HEK293 (cell line): ENCODE measurements at regions not wholly inside any gene's neighbourhood (a gene's known extent, or its start where the extent isn't known, plus 50 kb on each side); places are given as distances from the start of the nearest gene placed in this dataset.

ENCODE experiments used
- CTCF ChIA-PET: fragments of 350-600 bp; formaldehyde crosslinking; extraction: SDS; loops from one replicate; lab custom pipeline; 2021; ENCODE audit warnings: antibody characterized with exemption; lab: Yijun Ruan, JAX
- POLR2A ChIA-PET: fragments of 300-600 bp; formaldehyde crosslinking; extraction: SDS; loops from one replicate; lab custom pipeline; 2020; ENCODE audit warnings: antibody characterized with exemption, inconsistent platforms; lab: Yijun Ruan, JAX
- H3K27ac ChIP-seq: fragments of 200-500 bp; sonication (Bioruptor generic); 2 replicates; pipeline ENCODE4 v1.5.1; 2014; ENCODE audit warnings: low read depth, low read length, control low read depth, inconsistent platforms; ENCODE audit errors: extremely low read depth
- H3K36me3 ChIP-seq, 2 experiments: fragments of 200-500 bp in 1 of 2; sonication (Bioruptor generic) in 1 of 2; 1 replicate in 1 of 2; 2 replicates in 1 of 2; pipeline ENCODE4 v1.5.1; 2014 to 2017; ENCODE audit warnings: inconsistent platforms in 2 of 2, low read length in 2 of 2; ENCODE audit not compliant: control insufficient read depth in 2 of 2, insufficient read depth in 1 of 2
- H3K4me1 ChIP-seq: fragments of 200-500 bp; sonication (Bioruptor generic); 2 replicates; pipeline ENCODE4 v1.5.1; 2014; ENCODE audit warnings: mild to moderate bottlenecking, low read length, inconsistent platforms; ENCODE audit not compliant: control insufficient read depth, insufficient read depth
- H3K4me3 ChIP-seq: 2 replicates; pipeline ENCODE4 v1.5.1; 2011; ENCODE audit warnings: low read depth, mild to moderate bottlenecking, control low read depth, low read length, moderate library complexity
- H3K9me3 ChIP-seq: fragments of 200-500 bp; sonication (Bioruptor generic); 2 replicates; pipeline ENCODE4 v1.5.1; 2014; ENCODE audit warnings: low read depth, low read length, inconsistent platforms; ENCODE audit not compliant: control insufficient read depth, insufficient read depth
- GLI2 ChIP-seq: fragments of 450-650 bp; formaldehyde crosslinking; IDR thresholded peaks from 2 replicates; pipeline ENCODE4; 2017; ENCODE audit warnings: missing biosample characterization, missing genetic modification characterization, low read depth, borderline replicate concordance
- IKZF3 ChIP-seq: fragments of 450-650 bp; IDR thresholded peaks from 2 replicates; pipeline ENCODE4 v1.5.0; 2018; ENCODE audit warnings: missing biosample characterization, mild to moderate bottlenecking, missing genetic modification characterization, moderate library complexity
- KLF8 ChIP-seq: fragments of 450-650 bp; formaldehyde crosslinking; IDR thresholded peaks from 2 replicates; pipeline ENCODE4 v1.5.1; 2016; ENCODE audit warnings: missing biosample characterization, missing genetic modification characterization
- YY2 ChIP-seq: fragments of 450-650 bp; formaldehyde crosslinking; IDR thresholded peaks from 2 replicates; pipeline ENCODE4 v1.5.1; 2016; ENCODE audit warnings: missing biosample characterization, missing genetic modification characterization
- ZBTB17 ChIP-seq: fragments of 450-650 bp; formaldehyde crosslinking; IDR thresholded peaks from 2 replicates; pipeline ENCODE4 v1.5.1; 2016; ENCODE audit warnings: missing biosample characterization, missing genetic modification characterization
- ZBTB49 ChIP-seq: fragments of 450-650 bp; formaldehyde crosslinking; IDR thresholded peaks from 2 replicates; pipeline ENCODE4 v1.5.1; 2016; ENCODE audit warnings: missing biosample characterization, missing genetic modification characterization, low read depth
- ZEB2 ChIP-seq: fragments of 450-650 bp; formaldehyde crosslinking; IDR thresholded peaks from 2 replicates; pipeline ENCODE4 v1.5.1; 2016; ENCODE audit warnings: missing biosample characterization, missing genetic modification characterization
- ZNF132 ChIP-seq: fragments of 450-650 bp; formaldehyde crosslinking; IDR thresholded peaks from 2 replicates; pipeline ENCODE4 v1.5.1; 2017; ENCODE audit warnings: missing biosample characterization, missing genetic modification characterization, borderline replicate concordance
- ZNF140 ChIP-seq: fragments of 450-650 bp; formaldehyde crosslinking; IDR thresholded peaks from 2 replicates; pipeline ENCODE4 v1.5.1; 2016; ENCODE audit warnings: missing biosample characterization, missing genetic modification characterization
- ZNF248 ChIP-seq: fragments of 450-650 bp; formaldehyde crosslinking; IDR thresholded peaks from 2 replicates; pipeline ENCODE4 v1.5.1; 2017; ENCODE audit warnings: missing biosample characterization, missing genetic modification characterization
- ZNF274 ChIP-seq, 2 experiments: fragments of 200-500 bp in 1 of 2; fragments of 450-650 bp in 1 of 2; sonication (Bioruptor generic) in 1 of 2; formaldehyde crosslinking in 1 of 2; IDR thresholded peaks; 2 replicates each; pipeline versions ENCODE4 v1.5.1 to v1.6.1; 2014 to 2016; ENCODE audit warnings: borderline replicate concordance in 1 of 2, inconsistent platforms in 1 of 2, low read length in 1 of 2, missing biosample characterization in 1 of 2, missing genetic modification characterization in 1 of 2
- ZNF292 ChIP-seq: fragments of 450-650 bp; formaldehyde crosslinking; IDR thresholded peaks from 2 replicates; pipeline ENCODE4 v1.5.1; 2016; ENCODE audit warnings: low read depth, missing biosample characterization, missing genetic modification characterization, borderline replicate concordance
- ZNF350 ChIP-seq: fragments of 450-650 bp; formaldehyde crosslinking; IDR thresholded peaks from 2 replicates; pipeline ENCODE4 v1.5.0; 2017; ENCODE audit warnings: missing biosample characterization, mild to moderate bottlenecking, missing genetic modification characterization
- ZNF501 ChIP-seq: fragments of 450-650 bp; formaldehyde crosslinking; IDR thresholded peaks from 2 replicates; pipeline ENCODE4 v1.5.1; 2016; ENCODE audit warnings: missing biosample characterization, missing genetic modification characterization
- ZNF529 ChIP-seq: fragments of 450-650 bp; formaldehyde crosslinking; IDR thresholded peaks from 2 replicates; pipeline ENCODE4 v1.5.1; 2017; ENCODE audit warnings: missing genetic modification characterization, missing biosample characterization; ENCODE audit not compliant: insufficient replicate concordance
- ZNF548 ChIP-seq: fragments of 450-650 bp; formaldehyde crosslinking; IDR thresholded peaks from 2 replicates; pipeline ENCODE4 v1.5.1; 2016; ENCODE audit warnings: missing biosample characterization, missing genetic modification characterization
- ZNF561 ChIP-seq: fragments of 450-650 bp; IDR thresholded peaks from 2 replicates; pipeline ENCODE4 v1.5.1; 2018; ENCODE audit warnings: missing biosample characterization, missing genetic modification characterization, borderline replicate concordance
- ZNF585B ChIP-seq: fragments of 450-650 bp; formaldehyde crosslinking; IDR thresholded peaks from 2 replicates; pipeline ENCODE4 v1.5.1; 2016; ENCODE audit warnings: missing biosample characterization, missing genetic modification characterization
- ZNF623 ChIP-seq: fragments of 450-650 bp; formaldehyde crosslinking; IDR thresholded peaks from 2 replicates; pipeline ENCODE4 v1.5.1; 2016; ENCODE audit warnings: missing biosample characterization, missing genetic modification characterization
- ZNF629 ChIP-seq: fragments of 450-650 bp; formaldehyde crosslinking; IDR thresholded peaks from 2 replicates; pipeline ENCODE4 v1.5.1; 2017; ENCODE audit warnings: missing biosample characterization, missing genetic modification characterization
- ZNF654 ChIP-seq: fragments of 450-650 bp; formaldehyde crosslinking; IDR thresholded peaks from 2 replicates; pipeline ENCODE4 v1.5.1; 2016; ENCODE audit warnings: low read depth, missing biosample characterization, missing genetic modification characterization
- ZNF660 ChIP-seq: fragments of 450-650 bp; IDR thresholded peaks from 2 replicates; pipeline ENCODE4 v1.5.1; 2018; ENCODE audit warnings: missing biosample characterization, mild to moderate bottlenecking, missing genetic modification characterization
- ZNF777 ChIP-seq: fragments of 450-650 bp; formaldehyde crosslinking; IDR thresholded peaks from 2 replicates; pipeline ENCODE4 v1.5.1; 2017; ENCODE audit warnings: missing biosample characterization, missing genetic modification characterization, borderline replicate concordance
- ZNF837 ChIP-seq: fragments of 450-650 bp; formaldehyde crosslinking; IDR thresholded peaks from 2 replicates; pipeline ENCODE4 v1.5.1; 2016; ENCODE audit warnings: missing biosample characterization, missing genetic modification characterization
- ZSCAN23 ChIP-seq: fragments of 450-650 bp; formaldehyde crosslinking; IDR thresholded peaks from 2 replicates; pipeline ENCODE4 v1.5.1; 2016; ENCODE audit warnings: missing biosample characterization, missing genetic modification characterization
- TF ChIP-seq, protein P1 (sequence below): fragments of 450-650 bp; formaldehyde crosslinking; IDR thresholded peaks from 2 replicates; pipeline ENCODE4 v1.5.0; 2017; ENCODE audit warnings: missing biosample characterization, missing genetic modification characterization, borderline replicate concordance
- TF ChIP-seq, protein P2 (sequence below): fragments of 450-650 bp; formaldehyde crosslinking; IDR thresholded peaks from 2 replicates; pipeline ENCODE4 v1.5.1; 2016; ENCODE audit warnings: missing biosample characterization, missing genetic modification characterization

GRCh38 chr7:79862447-79863210, 272.0 kb upstream of the GNAI1 start (continued):
- TF ChIP-seq, protein P1, sequence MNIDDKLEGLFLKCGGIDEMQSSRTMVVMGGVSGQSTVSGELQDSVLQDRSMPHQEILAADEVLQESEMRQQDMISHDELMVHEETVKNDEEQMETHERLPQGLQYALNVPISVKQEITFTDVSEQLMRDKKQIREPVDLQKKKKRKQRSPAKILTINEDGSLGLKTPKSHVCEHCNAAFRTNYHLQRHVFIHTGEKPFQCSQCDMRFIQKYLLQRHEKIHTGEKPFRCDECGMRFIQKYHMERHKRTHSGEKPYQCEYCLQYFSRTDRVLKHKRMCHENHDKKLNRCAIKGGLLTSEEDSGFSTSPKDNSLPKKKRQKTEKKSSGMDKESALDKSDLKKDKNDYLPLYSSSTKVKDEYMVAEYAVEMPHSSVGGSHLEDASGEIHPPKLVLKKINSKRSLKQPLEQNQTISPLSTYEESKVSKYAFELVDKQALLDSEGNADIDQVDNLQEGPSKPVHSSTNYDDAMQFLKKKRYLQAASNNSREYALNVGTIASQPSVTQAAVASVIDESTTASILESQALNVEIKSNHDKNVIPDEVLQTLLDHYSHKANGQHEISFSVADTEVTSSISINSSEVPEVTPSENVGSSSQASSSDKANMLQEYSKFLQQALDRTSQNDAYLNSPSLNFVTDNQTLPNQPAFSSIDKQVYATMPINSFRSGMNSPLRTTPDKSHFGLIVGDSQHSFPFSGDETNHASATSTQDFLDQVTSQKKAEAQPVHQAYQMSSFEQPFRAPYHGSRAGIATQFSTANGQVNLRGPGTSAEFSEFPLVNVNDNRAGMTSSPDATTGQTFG (tag by site-specific recombination), result no peak
- TF ChIP-seq KLF8 (tag by site-specific recombination) (no peak), GLI2 (tag by site-specific recombination) (no peak), ZNF248 (tag by site-specific recombination) (no peak), ZSCAN23 (tag by site-specific recombination) (no peak), ZNF350 (no peak)

DNA sequence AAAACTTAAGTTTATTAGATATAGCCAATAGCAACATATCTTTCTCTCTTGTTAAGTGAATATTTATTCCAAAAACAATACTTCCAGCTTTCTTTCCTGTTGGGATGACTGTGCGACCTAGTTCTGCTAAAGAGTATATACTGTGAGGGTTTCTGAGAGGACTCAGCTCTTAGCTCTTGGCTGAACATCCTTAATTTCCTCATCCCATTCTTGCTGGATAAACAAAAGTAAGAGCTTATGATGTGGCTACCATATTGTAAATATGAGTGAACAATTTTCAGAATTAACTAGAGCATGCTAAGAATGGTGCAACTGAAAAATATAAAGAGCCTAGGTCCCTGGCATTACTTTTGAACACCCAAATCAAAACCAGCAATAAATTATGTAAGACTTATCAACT, 279.5 kb upstream of the GNAI1 start:
- Histone ChIP-seq H3K9me3 (no peaks in the 10 kb centered on the region), H3K4me3 (no peak overlapping the region), H3K36me3 (no peaks in the 10 kb centered on the region), H3K27ac (no peak overlapping the region), H3K4me1 (no peaks in the 10 kb centered on the region)
- TF ChIP-seq ZNF274 (IDR thresholded peaks at IDR 0.05; ENCODE audit: low read length) (no peak), ZNF274 (tag by site-specific recombination; IDR thresholded peaks at IDR 0.05; ENCODE audit: borderline replicate concordance) (no peak), ZNF140 (tag by site-specific recombination) (no peak), ZNF501 (no peak), ZBTB17 (tag by site-specific recombination) (no peak), ZNF837 (tag by site-specific recombination) (no peak), ZNF623 (tag by site-specific recombination) (no peak), ZBTB49 (tag by site-specific recombination) (no peak), ZNF132 (tag by site-specific recombination) (no peak), ZNF654 (tag by site-specific recombination) (no peak)
- ChIA-PET POLR2A (no interaction called here), CTCF (no interaction called here)

GRCh38 chr7:79854621-79855020, 280.0 kb upstream of the GNAI1 start:
- Histone ChIP-seq H3K36me3 (no peaks in the 10 kb centered on the region), H3K9me3 (no peaks in the 10 kb centered on the region), H3K4me3 (no peak overlapping the region), H3K27ac (no peak overlapping the region), H3K4me1 (no peaks in the 10 kb centered on the region)
- POLR2A ChIA-PET, result no interaction called here
- CTCF ChIA-PET, result interaction anchor here (0.5 kb wide), 1 partner anchor 17 kb away, joined by 3 read pairs; no protein-coding TSS in a partner anchor
- TF ChIP-seq ZNF529 (no peak), ZNF629 (no peak), ZNF248 (tag by site-specific recombination) (no peak), ZNF561 (no peak), IKZF3 (tag by site-specific recombination) (no peak), ZNF501 (no peak), ZNF660 (tag by site-specific recombination) (no peak), ZNF292 (no peak), YY2 (tag by site-specific recombination) (no peak), ZNF585B (tag by site-specific recombination) (no peak), ZNF548 (tag by site-specific recombination) (no peak), ZNF777 (tag by site-specific recombination) (no peak), ZEB2 (tag by site-specific recombination) (no peak)
- TF ChIP-seq, protein P2, sequence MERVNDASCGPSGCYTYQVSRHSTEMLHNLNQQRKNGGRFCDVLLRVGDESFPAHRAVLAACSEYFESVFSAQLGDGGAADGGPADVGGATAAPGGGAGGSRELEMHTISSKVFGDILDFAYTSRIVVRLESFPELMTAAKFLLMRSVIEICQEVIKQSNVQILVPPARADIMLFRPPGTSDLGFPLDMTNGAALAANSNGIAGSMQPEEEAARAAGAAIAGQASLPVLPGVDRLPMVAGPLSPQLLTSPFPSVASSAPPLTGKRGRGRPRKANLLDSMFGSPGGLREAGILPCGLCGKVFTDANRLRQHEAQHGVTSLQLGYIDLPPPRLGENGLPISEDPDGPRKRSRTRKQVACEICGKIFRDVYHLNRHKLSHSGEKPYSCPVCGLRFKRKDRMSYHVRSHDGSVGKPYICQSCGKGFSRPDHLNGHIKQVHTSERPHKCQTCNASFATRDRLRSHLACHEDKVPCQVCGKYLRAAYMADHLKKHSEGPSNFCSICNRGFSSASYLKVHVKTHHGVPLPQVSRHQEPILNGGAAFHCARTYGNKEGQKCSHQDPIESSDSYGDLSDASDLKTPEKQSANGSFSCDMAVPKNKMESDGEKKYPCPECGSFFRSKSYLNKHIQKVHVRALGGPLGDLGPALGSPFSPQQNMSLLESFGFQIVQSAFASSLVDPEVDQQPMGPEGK (tag by site-specific recombination), result no peak
